A172 (cell line): ENCODE measurements at regions not wholly inside any gene's neighbourhood (a gene's known extent, or its start where the extent isn't known, plus 50 kb on each side); places are given as distances from the start of the nearest gene placed in this dataset.

ENCODE experiments used
- DNase-seq: peaks from one replicate; pipeline ENCODE4 v3.0.0-alpha.2; 2015; ENCODE audit warnings: low spot score

GRCh38 chr12:77299910-77300669, 234.7 kb upstream of the E2F7 start:
- peak; percentile 46 for DNase-seq

DNA sequence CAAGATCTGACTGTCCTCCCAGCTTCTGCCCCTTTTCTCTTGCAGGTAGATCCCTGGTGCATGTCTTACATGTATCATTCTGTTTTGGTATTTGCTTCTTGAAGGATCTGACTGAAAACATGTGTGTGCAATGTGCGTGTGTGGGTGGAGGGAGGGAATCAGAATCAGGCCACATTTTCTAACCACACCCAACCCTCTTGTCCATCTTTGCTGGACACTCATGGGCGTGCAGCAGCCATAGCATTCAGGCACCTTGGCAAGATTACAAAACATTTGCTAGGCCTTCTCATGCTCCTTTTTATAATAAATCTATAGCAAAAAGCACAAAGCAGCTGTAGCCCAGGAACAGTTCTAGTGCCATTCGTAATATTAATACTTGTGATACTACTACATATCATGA, 233.6 kb upstream of the E2F7 start:
- no peak for DNase-seq

DNA sequence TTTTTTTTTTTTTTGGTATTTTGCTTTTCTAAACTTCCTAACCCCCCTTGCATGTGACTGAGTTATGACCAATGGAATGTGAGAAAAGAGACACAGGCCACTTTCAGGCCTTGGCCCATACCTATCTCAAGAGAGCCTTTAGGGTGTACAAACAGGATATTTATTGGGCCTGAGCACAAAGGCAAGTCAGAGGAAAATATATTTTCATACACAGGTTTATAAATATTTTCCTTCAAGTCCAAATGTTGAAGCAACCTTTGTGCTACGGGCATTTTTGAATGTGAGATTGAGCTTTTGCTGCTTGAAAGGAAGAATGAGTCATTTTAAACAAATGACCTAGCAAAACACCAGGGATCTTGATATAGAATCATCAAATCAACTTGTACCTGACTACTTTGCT, 228.6 kb upstream of the E2F7 start:
- DNase-seq: peak; percentile 31

- no peak for DNase-seq
Measured at GRCh38 chr12:77274926-77275325, 209.6 kb upstream of the E2F7 start.

- no peak for DNase-seq
Measured at GRCh38 chr12:77273898-77274297, 208.5 kb upstream of the E2F7 start.

DNA sequence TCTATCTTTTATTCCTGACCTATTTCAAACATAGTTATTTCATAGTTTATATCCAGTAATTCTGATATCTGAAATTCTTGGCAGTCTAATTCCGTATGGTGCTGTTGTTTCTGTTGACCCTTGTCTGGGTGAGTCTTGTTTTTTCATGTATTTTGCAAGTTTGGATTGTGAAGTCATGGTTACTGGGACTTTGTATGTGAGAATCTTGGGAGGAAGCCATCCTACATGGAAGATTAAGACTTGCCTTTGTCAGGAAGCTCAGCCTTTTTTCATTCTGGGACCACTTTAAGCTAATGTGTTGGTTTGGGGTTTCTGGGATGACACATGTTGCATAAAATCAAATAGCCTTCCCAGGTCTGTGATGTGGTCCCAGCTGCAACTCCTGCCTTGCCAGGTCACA, 191.6 kb upstream of the E2F7 start:
- no peak for DNase-seq

DNA sequence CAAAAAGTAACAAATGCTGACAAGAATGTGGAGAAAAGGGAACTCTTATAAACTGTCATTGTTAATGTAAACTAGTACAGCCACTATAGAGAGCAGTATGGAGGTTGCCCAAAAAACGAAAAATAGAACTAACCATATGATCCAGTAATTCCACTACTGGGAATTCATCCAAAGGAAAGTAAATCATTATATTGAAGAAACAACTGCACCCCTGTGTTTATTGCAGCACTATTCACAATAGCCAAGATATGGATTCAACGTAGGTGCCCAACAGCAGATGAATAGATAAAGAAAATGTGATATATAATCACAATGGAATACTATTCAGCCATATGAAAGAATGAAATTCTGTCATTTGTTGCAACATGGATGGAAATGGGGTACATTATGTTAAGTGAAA, 188.0 kb upstream of the E2F7 start:
- no peak for DNase-seq

- no peak for DNase-seq
Measured at GRCh38 chr12:77251799-77252198, 186.4 kb upstream of the E2F7 start.

DNA sequence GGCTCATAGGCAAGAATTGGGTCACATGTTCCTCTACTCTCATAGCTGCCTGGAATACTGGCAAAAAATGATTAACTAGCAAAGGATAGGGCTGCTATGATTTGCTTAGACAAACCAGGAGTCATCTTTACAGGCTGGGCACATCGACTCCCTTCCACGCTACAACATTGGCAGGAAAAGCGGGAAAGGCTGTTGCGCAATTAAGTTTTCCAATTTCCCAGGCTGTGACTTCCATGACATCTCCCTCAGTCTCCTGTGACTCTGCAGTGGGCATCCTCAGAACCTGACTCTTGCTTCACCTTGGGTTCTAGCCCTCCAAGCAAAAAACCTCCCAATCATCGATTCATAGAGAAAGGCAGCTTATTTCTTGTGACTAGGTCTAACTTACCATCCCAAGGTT, 184.5 kb upstream of the E2F7 start:
- no peak for DNase-seq

- DNase-seq: no peak
Measured at GRCh38 chr12:77248036-77248435, 182.7 kb upstream of the E2F7 start.

DNA sequence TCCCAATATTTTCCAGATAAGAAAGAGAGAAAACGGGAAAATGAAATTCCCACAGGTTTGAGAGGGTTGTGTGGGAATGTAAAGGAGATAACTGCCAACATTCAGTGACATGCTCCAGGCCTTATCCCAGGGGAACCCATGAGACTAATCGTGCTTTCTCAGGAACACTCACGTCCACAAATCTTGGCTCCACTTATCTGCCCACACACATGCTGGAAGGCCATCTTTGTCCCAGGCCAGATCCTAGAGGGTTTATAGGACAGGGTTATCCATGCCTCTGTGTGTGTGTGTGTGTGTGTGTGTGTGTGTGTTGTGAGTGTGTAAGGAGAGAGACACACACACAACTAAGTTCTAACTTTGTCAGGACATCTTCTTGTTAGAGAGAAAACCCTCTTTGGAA, 182.2 kb upstream of the E2F7 start:
- DNase-seq: no peak

- no peak for DNase-seq
Measured at GRCh38 chr12:77243345-77243744, 178.0 kb upstream of the E2F7 start.

- DNase-seq: no peak
Measured at GRCh38 chr12:77239617-77240016, 174.2 kb upstream of the E2F7 start.

DNA sequence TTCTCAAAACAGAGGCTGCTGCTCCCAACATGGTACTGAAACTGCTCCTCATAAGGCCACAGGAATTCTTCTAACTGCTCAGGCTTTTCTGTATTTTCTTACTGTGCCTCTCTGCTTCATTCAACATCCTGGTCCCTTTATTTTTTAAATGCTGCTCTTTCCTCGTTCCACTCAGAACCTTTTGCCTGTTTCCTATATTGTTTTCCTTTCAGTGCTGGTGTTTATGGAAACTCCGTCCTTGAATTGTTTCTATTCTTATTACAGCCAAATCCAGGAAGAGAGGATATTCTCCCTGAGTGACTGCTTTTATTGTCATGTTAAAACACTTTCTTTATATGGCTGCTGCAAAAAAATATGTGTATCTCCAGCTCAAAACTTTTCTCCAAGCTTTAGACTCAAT, 173.0 kb upstream of the E2F7 start:
- DNase-seq: no peak

GRCh38 chr12:77237896-77238295, 172.5 kb upstream of the E2F7 start:
- DNase-seq: no peak

- no peak for DNase-seq
Measured at GRCh38 chr12:77236066-77236465, 170.7 kb upstream of the E2F7 start.

GRCh38 chr12:77232045-77232444, 166.7 kb upstream of the E2F7 start:
- peak; percentile 25 for DNase-seq

DNA sequence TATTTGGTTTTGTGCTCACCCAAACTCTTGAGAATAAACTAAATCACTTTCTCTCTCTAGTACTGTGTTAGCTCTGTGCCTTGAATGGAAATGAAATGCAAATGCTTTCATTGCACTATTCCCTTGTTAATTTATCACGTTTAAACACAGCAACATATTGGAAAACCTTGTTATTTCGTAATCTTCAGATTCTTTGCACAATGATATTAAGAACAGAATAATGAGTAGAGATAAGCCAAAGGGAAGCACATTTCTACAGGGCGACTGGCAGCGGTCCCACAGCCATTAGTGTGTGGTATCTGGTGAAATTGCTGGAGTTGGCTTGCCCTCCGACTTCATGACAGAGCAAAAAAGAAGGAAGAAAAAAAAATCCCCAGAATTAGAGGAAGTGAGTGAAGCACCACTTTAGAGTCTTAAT, 166.1 kb upstream of the E2F7 start:
- peak; percentile 64 for DNase-seq

GRCh38 chr12:77229640-77230442, 164.5 kb upstream of the E2F7 start:
- DNase-seq: no peak

GRCh38 chr12:77228376-77228775, 163.0 kb upstream of the E2F7 start:
- no peak for DNase-seq

DNA sequence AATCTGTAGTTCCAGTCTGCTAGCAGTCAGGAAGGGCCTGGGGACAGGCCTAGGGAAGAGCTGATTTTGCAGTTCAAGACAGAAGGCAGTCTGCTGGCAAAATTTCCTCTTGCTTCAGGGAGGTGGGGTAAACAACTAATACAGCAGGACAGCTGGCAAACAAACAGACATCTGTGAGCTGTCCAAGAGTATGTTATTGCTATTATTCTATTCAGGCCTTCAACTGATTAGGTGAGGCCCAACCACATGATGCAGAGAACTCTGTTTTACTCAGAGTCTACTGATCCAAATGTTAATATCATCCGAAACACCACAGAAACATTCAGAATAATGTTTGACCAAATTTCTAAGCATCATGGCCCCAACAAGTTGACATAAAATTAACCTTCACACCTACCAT, 161.0 kb upstream of the E2F7 start:
- DNase-seq: no peak

GRCh38 chr12:77225373-77225772, 160.0 kb upstream of the E2F7 start:
- DNase-seq: no peak

- DNase-seq: no peak
Measured at GRCh38 chr12:77224346-77224745, 159.0 kb upstream of the E2F7 start.
